ENCODE measurements at regions not wholly inside any gene's neighbourhood (a gene's known extent, or its start where the extent isn't known, plus 50 kb on each side); places are given as distances from the start of the nearest gene placed in this dataset.

- TF ChIP-seq CTCF (IDR thresholded peaks at IDR 0.05 in 4 of 5, conservative IDR thresholded peaks at IDR 0.05 in 1 of 5): no peak
- TF ChIP-seq POLR2A (IDR thresholded peaks at IDR 0.05): no peak
Observed at GRCh38 chr2:53302455-53302854, 465.1 kb upstream of the CHAC2 start.

All from gastrocnemius medialis (tissue), 4 donors.